ENCODE measurements at regions not wholly inside any gene's neighbourhood (a gene's known extent, or its start where the extent isn't known, plus 50 kb on each side); places are given as distances from the start of the nearest gene placed in this dataset.

GRCh38 chr4:151604238-151604637 is 156.6 kb downstream of the GATB start:
- H3K4me1 Mint-ChIP-seq (ENCODE audit: low read depth), result no peaks in the 10 kb centered on the region
- H3K27me3 Mint-ChIP-seq, result no peaks in the 10 kb centered on the region
- peaks cover 13% of the 10 kb centered on the region for H3K36me3 Mint-ChIP-seq (ENCODE audit: insufficient read depth)
- no peak overlapping the region for H3K27ac Mint-ChIP-seq
- H3K4me3 Mint-ChIP-seq (ENCODE audit: low read depth), result no peak overlapping the region
- TF ChIP-seq CTCF (IDR thresholded peaks at IDR 0.05; ENCODE audit: unreplicated experiment), result peak; percentile 58
- DNase-seq (ENCODE audit: low spot score, unreplicated experiment), result no peak
- peaks cover 5% of the 10 kb centered on the region for H3K9me3 Mint-ChIP-seq (ENCODE audit: low read depth)

- Mint-ChIP-seq H3K27me3 (no peaks in the 10 kb centered on the region), H3K27ac (no peak overlapping the region), H3K4me1 (ENCODE audit: low read depth) (no peaks in the 10 kb centered on the region), H3K4me3 (ENCODE audit: low read depth) (no peak overlapping the region), H3K36me3 (ENCODE audit: insufficient read depth) (peaks cover 13% of the 10 kb centered on the region), H3K9me3 (ENCODE audit: low read depth) (peaks cover 5% of the 10 kb centered on the region)
- TF ChIP-seq CTCF (IDR thresholded peaks at IDR 0.05; ENCODE audit: unreplicated experiment), result no peak
- DNase-seq (ENCODE audit: low spot score, unreplicated experiment), result no peak
Measured at GRCh38 chr4:151605215-151605614, 155.6 kb downstream of the GATB start.

GRCh38 chr4:151606061-151606460 is 154.7 kb downstream of the GATB start:
- Mint-ChIP-seq H3K27me3 (no peaks in the 10 kb centered on the region), H3K36me3 (ENCODE audit: insufficient read depth) (peaks cover 8% of the 10 kb centered on the region), H3K4me3 (ENCODE audit: low read depth) (no peak overlapping the region), H3K27ac (no peak overlapping the region), H3K9me3 (ENCODE audit: low read depth) (peaks cover 5% of the 10 kb centered on the region), H3K4me1 (ENCODE audit: low read depth) (no peaks in the 10 kb centered on the region)
- no peak for DNase-seq (ENCODE audit: low spot score, unreplicated experiment)
- no peak for TF ChIP-seq CTCF (IDR thresholded peaks at IDR 0.05; ENCODE audit: unreplicated experiment)

- H3K27me3 Mint-ChIP-seq, result no peaks in the 10 kb centered on the region
- H3K4me1 Mint-ChIP-seq (ENCODE audit: low read depth), result no peaks in the 10 kb centered on the region
- DNase-seq (ENCODE audit: low spot score, unreplicated experiment), result no peak
- no peak overlapping the region for H3K4me3 Mint-ChIP-seq (ENCODE audit: low read depth)
- no peak overlapping the region for H3K27ac Mint-ChIP-seq
- TF ChIP-seq CTCF (IDR thresholded peaks at IDR 0.05; ENCODE audit: unreplicated experiment), result no peak
- H3K9me3 Mint-ChIP-seq (ENCODE audit: low read depth), result no peaks in the 10 kb centered on the region
- H3K36me3 Mint-ChIP-seq (ENCODE audit: insufficient read depth), result no peaks in the 10 kb centered on the region
Measured at GRCh38 chr4:151610229-151610628, 150.6 kb downstream of the GATB start.

- Mint-ChIP-seq H3K4me3 (ENCODE audit: low read depth) (no peak overlapping the region), H3K4me1 (ENCODE audit: low read depth) (no peaks in the 10 kb centered on the region), H3K9me3 (ENCODE audit: low read depth) (no peaks in the 10 kb centered on the region), H3K27ac (no peak overlapping the region), H3K27me3 (no peaks in the 10 kb centered on the region), H3K36me3 (ENCODE audit: insufficient read depth) (no peaks in the 10 kb centered on the region)
- DNase-seq (ENCODE audit: low spot score, unreplicated experiment), result no peak
- no peak for TF ChIP-seq CTCF (IDR thresholded peaks at IDR 0.05; ENCODE audit: unreplicated experiment)
Measured at GRCh38 chr4:151611960-151612359, 148.8 kb downstream of the GATB start.

Measured in progenitor cell of endocrine pancreas (in vitro differentiated cells).